Stimulated activated CD8-positive, alpha-beta memory T cell treated with anti-CD3 and anti-CD28 coated beads, Interleukin-15, amount 100 ng/mL, for 48 hours (primary cell): ENCODE measurements at regions not wholly inside any gene's neighbourhood (a gene's known extent, or its start where the extent isn't known, plus 50 kb on each side); places are given as distances from the start of the nearest gene placed in this dataset.
"Not testable (repeated sequence)": the region's sequence is repeated elsewhere in the genome, so short reads cannot be mapped to it uniquely, and the experiment has no call there.

ENCODE experiments used
- DNase-seq, 2 donors: peaks; one replicate each; pipeline ENCODE4 v3.0.0-alpha.2; 2020; ENCODE audit warnings: low read depth in 2 of 2

- DNase-seq: no peak
Observed at GRCh38 chr1:31485166-31485565, 72.2 kb downstream of the SERINC2 start.

- no peak for DNase-seq
Observed at GRCh38 chr1:31487143-31487542, 74.1 kb downstream of the SERINC2 start.

- no peak for DNase-seq
Observed at GRCh38 chr1:31487721-31488293, 74.8 kb downstream of the SERINC2 start.

GRCh38 chr1:31488528-31488927, 75.5 kb downstream of the SERINC2 start:
- DNase-seq: no peak

- not testable (repeated sequence) for DNase-seq
Observed at GRCh38 chr1:31489575-31489974, 76.6 kb downstream of the SERINC2 start.

- DNase-seq: not testable (repeated sequence)
Observed at GRCh38 chr1:31490596-31490995, 77.6 kb downstream of the SERINC2 start.

- DNase-seq: not testable (repeated sequence)
Observed at GRCh38 chr1:31495351-31495750, 81.0 kb upstream of the TINAGL1 start.

GRCh38 chr1:31495770-31496169, 80.5 kb upstream of the TINAGL1 start:
- DNase-seq: not testable (repeated sequence)

- DNase-seq: no peak
Observed at GRCh38 chr1:31497601-31498000, 78.7 kb upstream of the TINAGL1 start.

GRCh38 chr1:31498376-31499040, 77.8 kb upstream of the TINAGL1 start:
- no peak for DNase-seq

- DNase-seq: no peak
Observed at GRCh38 chr1:31501505-31501904, 74.8 kb upstream of the TINAGL1 start.

GRCh38 chr1:31502253-31502652, 74.1 kb upstream of the TINAGL1 start:
- DNase-seq: no peak

- no peak for DNase-seq
Observed at GRCh38 chr1:31502926-31503511, 73.3 kb upstream of the TINAGL1 start.

- DNase-seq: no peak
Observed at GRCh38 chr1:31503570-31503969, 72.7 kb upstream of the TINAGL1 start.

- no peak for DNase-seq
Observed at GRCh38 chr1:31504001-31504400, 72.3 kb upstream of the TINAGL1 start.

GRCh38 chr1:31505911-31506497, 70.3 kb upstream of the TINAGL1 start:
- peak in 1 of 2 donors; percentile 4 for DNase-seq

GRCh38 chr1:31507221-31507620, 69.1 kb upstream of the TINAGL1 start:
- no peak for DNase-seq

- no peak for DNase-seq
Observed at GRCh38 chr1:31507676-31508530, 68.4 kb upstream of the TINAGL1 start.

GRCh38 chr1:31509124-31510072, 66.9 kb upstream of the TINAGL1 start:
- no peak for DNase-seq

- DNase-seq: no peak
Observed at GRCh38 chr1:31510304-31510703, 66.0 kb upstream of the TINAGL1 start.
